NT2/D1 (cell line): ENCODE measurements at regions not wholly inside any gene's neighbourhood (a gene's known extent, or its start where the extent isn't known, plus 50 kb on each side); places are given as distances from the start of the nearest gene placed in this dataset.

Experiments used
- DNase-seq: peaks from one replicate; pipeline ENCODE4 v3.0.0-alpha.2; 2011; ENCODE audit warnings: low read depth, low spot score
- H3K27me3 ChIP-seq: 2 replicates; pipeline ENCODE4 v1.6.0; 2011; ENCODE audit warnings: mild to moderate bottlenecking; ENCODE audit not compliant: insufficient read length, insufficient read depth
- H3K36me3 ChIP-seq: 2 replicates; pipeline ENCODE4 v1.6.1; 2011; ENCODE audit warnings: mild to moderate bottlenecking, low read length, mixed read lengths; ENCODE audit not compliant: insufficient read depth, insufficient read length
- H3K4me1 ChIP-seq: 2 replicates; pipeline ENCODE4 v1.5.1; 2011; ENCODE audit not compliant: insufficient read depth, insufficient read length
- H3K4me3 ChIP-seq: 2 replicates; pipeline ENCODE4 v1.5.1; 2011; ENCODE audit warnings: low read depth; ENCODE audit not compliant: insufficient read length
- H3K9ac ChIP-seq: 2 replicates; pipeline ENCODE4 v1.6.0; 2011; ENCODE audit warnings: low read depth; ENCODE audit not compliant: insufficient read length
- H3K9me3 ChIP-seq: 2 replicates; pipeline ENCODE4 v1.5.1; 2011; ENCODE audit warnings: mild to moderate bottlenecking, low read length; ENCODE audit not compliant: insufficient read depth
- SUZ12 ChIP-seq: IDR thresholded peaks from 2 replicates; pipeline ENCODE4 v1.6.1; 2011; ENCODE audit not compliant: insufficient read length, insufficient read depth; ENCODE audit errors: extremely low read depth
- YY1 ChIP-seq: IDR thresholded peaks from 2 replicates; pipeline ENCODE4 v1.6.1; 2011; ENCODE audit not compliant: insufficient read length, insufficient read depth
- ZNF274 ChIP-seq: IDR thresholded peaks from 2 replicates; pipeline ENCODE4 v1.6.1; 2011; ENCODE audit warnings: mild to moderate bottlenecking, low read depth, low read length

DNA sequence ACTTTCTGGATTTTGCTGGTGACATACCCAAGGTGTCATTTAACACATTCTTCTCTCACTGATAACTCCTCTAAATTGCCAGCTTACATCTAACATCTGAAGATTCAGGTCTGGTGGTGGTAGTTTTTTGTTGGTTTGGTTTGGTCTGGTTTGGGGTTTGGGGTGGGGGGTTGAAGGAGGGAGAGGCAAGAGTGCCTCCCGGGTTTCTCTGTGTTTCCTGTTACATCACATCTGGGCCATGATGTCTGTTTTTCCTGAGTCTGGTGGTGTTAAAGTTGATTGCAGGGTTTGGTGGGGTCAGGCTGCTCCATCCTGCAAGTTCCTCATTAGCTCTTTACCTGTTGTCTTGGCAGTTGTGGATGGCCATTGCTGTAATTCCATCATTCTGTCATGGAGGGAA is 155.8 kb upstream of the UBL3 start:
- H3K27me3 ChIP-seq: no peaks in the 10 kb centered on the region
- no peak overlapping the region for H3K4me3 ChIP-seq
- TF ChIP-seq SUZ12 (no peak), ZNF274 (no peak), YY1 (no peak)
- no peak for DNase-seq
- H3K36me3 ChIP-seq: no peaks in the 10 kb centered on the region
- H3K9me3 ChIP-seq: no peaks in the 10 kb centered on the region
- no peak overlapping the region for H3K9ac ChIP-seq
- no peaks in the 10 kb centered on the region for H3K4me1 ChIP-seq

DNA sequence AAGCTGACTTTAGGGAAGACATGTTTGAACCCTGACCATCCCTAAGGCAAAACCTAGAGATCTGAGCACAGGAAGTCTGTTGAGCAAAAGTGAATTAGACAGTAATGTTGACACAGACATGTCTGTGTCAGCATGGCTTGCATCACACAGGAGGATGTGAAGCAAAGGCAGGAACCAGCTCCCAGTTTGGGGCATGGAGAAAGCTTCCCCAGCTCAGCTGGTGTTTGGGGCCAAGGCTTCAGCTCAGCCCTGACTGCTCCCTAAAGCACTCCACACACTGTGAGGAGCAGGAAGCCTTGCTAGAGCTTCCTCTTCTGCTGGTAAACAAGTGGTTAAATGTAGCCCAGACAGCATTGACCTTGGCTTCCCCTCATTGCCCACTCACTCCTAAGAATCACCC is 153.8 kb upstream of the UBL3 start:
- TF ChIP-seq SUZ12: no peak
- TF ChIP-seq YY1: no peak
- TF ChIP-seq ZNF274: no peak
- Histone ChIP-seq H3K27me3 (no peaks in the 10 kb centered on the region), H3K36me3 (no peaks in the 10 kb centered on the region), H3K9ac (no peak overlapping the region), H3K4me3 (no peak overlapping the region), H3K9me3 (no peaks in the 10 kb centered on the region), H3K4me1 (no peaks in the 10 kb centered on the region)
- no peak for DNase-seq

DNA sequence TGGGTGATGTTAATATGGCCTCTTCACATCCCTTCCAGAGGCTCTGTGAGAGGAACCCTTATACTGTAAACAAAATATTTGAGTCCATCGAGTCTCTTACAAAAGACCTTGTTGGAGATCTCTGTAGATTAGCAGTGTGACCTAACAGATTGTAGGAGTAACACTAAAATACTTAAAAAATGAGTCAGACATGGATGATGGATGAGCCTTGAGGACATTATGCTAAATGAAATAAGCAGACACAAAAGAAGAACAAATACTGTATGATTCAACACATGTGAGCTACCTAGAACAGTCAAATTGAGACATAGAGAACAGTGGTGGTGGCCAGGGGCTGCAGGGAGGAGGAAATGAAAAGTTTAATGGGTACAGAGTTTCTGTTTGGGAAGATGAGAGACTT is 152.2 kb upstream of the UBL3 start:
- no peaks in the 10 kb centered on the region for H3K4me1 ChIP-seq
- H3K9me3 ChIP-seq: no peaks in the 10 kb centered on the region
- H3K36me3 ChIP-seq: no peaks in the 10 kb centered on the region
- no peaks in the 10 kb centered on the region for H3K27me3 ChIP-seq
- no peak overlapping the region for H3K9ac ChIP-seq
- TF ChIP-seq YY1 (no peak), SUZ12 (no peak), ZNF274 (no peak)
- H3K4me3 ChIP-seq: no peak overlapping the region
- no peak for DNase-seq

DNA sequence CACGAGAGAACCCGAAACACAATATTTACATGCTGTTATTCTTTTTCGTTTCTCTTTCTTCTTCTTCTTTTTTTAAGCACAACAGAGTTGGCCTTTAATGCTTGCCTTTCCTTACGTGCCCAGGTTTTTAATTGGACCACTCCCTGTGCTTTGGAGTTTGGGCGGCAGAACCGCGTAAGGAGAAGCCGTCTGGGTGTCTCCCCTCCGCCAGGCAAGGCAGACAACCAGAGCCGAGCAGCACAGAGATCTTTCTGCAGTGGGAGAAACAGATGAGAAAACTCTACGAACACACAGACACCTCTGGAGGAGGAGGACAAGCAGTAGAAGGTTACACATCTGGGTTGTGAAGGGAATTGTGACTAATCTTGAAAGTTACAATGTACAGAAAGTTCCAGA is 150.0 kb upstream of the UBL3 start:
- no peak for DNase-seq
- H3K4me1 ChIP-seq: no peaks in the 10 kb centered on the region
- no peak for TF ChIP-seq ZNF274
- TF ChIP-seq YY1: no peak
- TF ChIP-seq SUZ12: no peak
- no peak overlapping the region for H3K9ac ChIP-seq
- H3K27me3 ChIP-seq: no peaks in the 10 kb centered on the region
- no peaks in the 10 kb centered on the region for H3K36me3 ChIP-seq
- H3K9me3 ChIP-seq: no peaks in the 10 kb centered on the region
- H3K4me3 ChIP-seq: no peak overlapping the region

DNA sequence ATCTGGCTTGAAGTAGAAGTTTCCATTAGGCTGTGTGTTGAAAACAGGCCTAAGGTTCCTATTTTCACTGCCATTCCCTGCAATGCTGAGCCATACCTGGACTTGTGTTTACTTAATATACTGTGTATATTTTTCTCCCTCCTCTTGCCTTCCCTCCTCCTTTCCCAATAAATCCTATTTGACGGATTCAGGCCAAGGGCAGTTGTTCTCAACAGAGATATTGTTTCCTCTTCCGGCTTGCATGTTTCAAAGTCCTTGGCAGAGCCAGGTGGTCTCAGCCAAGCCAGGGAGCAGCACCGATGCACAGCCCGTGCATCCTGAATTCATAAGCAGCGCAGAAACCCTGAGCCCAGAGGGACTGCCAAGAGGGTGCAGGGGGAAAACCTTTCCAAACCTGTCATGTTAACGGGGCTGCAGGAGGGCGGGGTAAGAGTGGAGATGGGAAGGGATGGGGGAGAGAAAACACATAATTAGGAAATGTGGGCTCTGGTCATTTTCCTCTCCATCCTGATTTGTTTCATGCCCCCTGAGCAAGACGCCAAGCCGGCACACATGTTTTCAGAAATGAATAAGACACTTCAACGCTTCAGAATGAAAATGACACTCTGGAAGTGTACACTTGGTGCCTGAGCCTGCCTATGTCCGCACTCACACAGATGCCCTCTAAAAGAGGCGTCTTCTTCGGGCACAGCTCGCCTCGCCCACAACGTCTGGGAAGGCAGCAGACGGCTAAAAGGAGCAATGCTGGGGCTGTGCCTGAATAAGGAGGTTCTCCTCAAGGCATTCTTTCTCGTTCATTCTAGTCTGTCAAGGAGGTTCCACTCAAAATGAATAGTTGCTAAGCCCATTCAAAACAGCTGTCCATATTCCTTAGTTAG is 149.3 kb upstream of the UBL3 start:
- TF ChIP-seq SUZ12 (no peak), ZNF274 (no peak), YY1 (no peak)
- no peaks in the 10 kb centered on the region for H3K9me3 ChIP-seq
- DNase-seq: no peak
- no peaks in the 10 kb centered on the region for H3K36me3 ChIP-seq
- H3K27me3 ChIP-seq: no peaks in the 10 kb centered on the region
- H3K4me1 ChIP-seq: no peaks in the 10 kb centered on the region
- no peak overlapping the region for H3K4me3 ChIP-seq
- H3K9ac ChIP-seq: no peak overlapping the region

DNA sequence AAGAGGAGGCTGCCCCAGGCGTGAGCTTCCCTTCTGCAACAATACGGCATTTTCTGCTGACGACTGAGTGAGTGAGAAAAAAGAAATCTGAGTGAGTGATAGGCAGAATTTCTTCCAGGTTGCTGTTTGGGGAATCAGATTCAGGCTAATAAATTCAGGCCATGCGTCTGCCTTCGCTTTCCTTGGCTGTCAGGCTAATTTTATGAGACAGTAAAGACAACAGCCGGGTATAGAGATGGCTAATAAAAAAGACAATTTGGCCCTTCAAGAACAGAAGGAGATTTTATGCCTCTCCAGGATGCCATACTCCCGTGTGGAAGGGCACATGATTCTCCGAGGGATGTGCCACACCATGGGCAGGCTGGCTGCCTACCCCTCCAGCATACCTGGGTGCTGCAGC is 145.9 kb upstream of the UBL3 start:
- TF ChIP-seq ZNF274 (no peak), SUZ12 (no peak), YY1 (no peak)
- H3K27me3 ChIP-seq: no peaks in the 10 kb centered on the region
- H3K4me1 ChIP-seq: no peaks in the 10 kb centered on the region
- H3K9ac ChIP-seq: no peak overlapping the region
- H3K36me3 ChIP-seq: no peaks in the 10 kb centered on the region
- no peaks in the 10 kb centered on the region for H3K9me3 ChIP-seq
- H3K4me3 ChIP-seq: no peak overlapping the region
- no peak for DNase-seq

DNA sequence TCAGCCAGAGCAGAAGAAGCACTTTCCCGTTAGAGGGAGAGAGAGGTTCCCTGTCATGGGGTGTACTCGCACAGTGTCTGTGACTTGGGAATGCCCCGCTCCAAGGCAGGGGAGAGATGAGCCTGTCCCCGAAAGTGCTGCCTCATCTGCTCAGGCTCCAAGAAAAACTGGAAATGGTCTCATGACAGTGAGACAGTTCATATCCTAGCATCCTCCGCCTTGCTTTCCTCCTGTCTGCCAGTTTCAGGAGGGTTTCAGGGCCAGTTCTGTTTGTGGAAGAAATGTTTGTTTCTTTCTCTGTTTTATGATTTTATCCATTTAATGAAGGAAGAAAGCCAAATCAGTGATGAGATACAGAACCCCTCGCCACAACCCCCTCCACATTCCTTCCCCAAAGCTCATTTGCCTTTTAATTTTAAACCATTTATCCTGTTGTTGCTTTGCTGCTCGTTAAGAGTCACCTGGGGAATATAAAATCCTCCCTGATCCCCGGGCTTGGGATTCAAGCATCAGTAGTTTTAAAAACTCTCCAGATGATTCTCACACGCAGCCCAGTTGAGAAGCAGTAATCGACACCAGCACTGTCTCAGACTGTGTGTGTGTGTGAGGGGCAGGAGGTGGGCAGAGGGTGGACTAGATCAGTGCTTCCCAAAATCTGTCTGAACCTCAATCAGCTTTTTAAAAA is 144.6 kb upstream of the UBL3 start:
- Histone ChIP-seq H3K9ac (no peak overlapping the region), H3K4me3 (no peak overlapping the region), H3K9me3 (no peaks in the 10 kb centered on the region), H3K27me3 (no peaks in the 10 kb centered on the region), H3K36me3 (no peaks in the 10 kb centered on the region), H3K4me1 (no peaks in the 10 kb centered on the region)
- no peak for TF ChIP-seq SUZ12
- no peak for TF ChIP-seq YY1
- no peak for TF ChIP-seq ZNF274
- DNase-seq: no peak
